HepG2 (cell line): ENCODE measurements at regions not wholly inside any gene's neighbourhood (a gene's known extent, or its start where the extent isn't known, plus 50 kb on each side); places are given as distances from the start of the nearest gene placed in this dataset.

Source experiments
- ATAC-seq: fragments of 200-7000 bp; cut with Tn5 transposase; 3 replicates; pipeline ENCODE4 v1.9.1; 2020; ENCODE audit warnings: mild to moderate bottlenecking, moderate library complexity
- BruUV-seq: library from RNA; stranded (reverse); fragments of 400-500 nt; replicated peaks from 2 replicates; lab custom pipeline; 2021; lab: Mats Ljungman, UMichigan
- CTCF ChIA-PET: fragments of 300-600 bp; formaldehyde crosslinking; extraction: SDS; loops from one replicate; lab custom pipeline; 2021; ENCODE audit warnings: low total read pairs, inconsistent platforms, low intra/inter-chr PET ratio; lab: Yijun Ruan, JAX
- POLR2A ChIA-PET: fragments of 350-600 bp; sonication (Branson Sonifier 250); formaldehyde crosslinking; loops from one replicate; lab custom pipeline; 2020; ENCODE audit warnings: antibody characterized with exemption, inconsistent platforms; lab: Yijun Ruan, JAX
- DNase-seq: peaks from one replicate; pipeline ENCODE4 v3.0.0-alpha.2; 2015; ENCODE audit warnings: low spot score
- FAIRE-seq: peaks from 3 replicates; lab custom pipeline; 2011; peaks lifted over from hg19 to GRCh38; lab: Jason Lieb, UNC
- H2AFZ ChIP-seq: one replicate; pipeline ENCODE4 v1.6.1; 2011; ENCODE audit warnings: low read length, inconsistent platforms
- H3K27ac ChIP-seq: fragments of 300-600 bp; 3 replicates; pipeline ENCODE4 v1.8.0; 2011; ENCODE audit warnings: mixed run types, mild to moderate bottlenecking, mixed read lengths, low read length, inconsistent platforms; ENCODE audit not compliant: insufficient read depth; ENCODE audit errors: extremely low read length
- H3K27me3 ChIP-seq, 2 experiments: fragments of 200-600 bp in 1 of 2; 2 replicates in 1 of 2; 3 replicates in 1 of 2; pipeline versions ENCODE4 v1.6.0 to v1.8.0; 2011; ENCODE audit warnings: low read length in 2 of 2, mild to moderate bottlenecking in 2 of 2, moderate library complexity in 2 of 2, inconsistent platforms in 1 of 2; ENCODE audit not compliant: insufficient read depth in 2 of 2, control insufficient read depth in 1 of 2
- H3K36me3 ChIP-seq, 2 experiments: fragments of 200-600 bp in 1 of 2; replicated peaks in 1 of 2; 2 replicates in 1 of 2; 3 replicates in 1 of 2; pipeline versions ENCODE4 v1.5.1 to v1.8.0; 2011; ENCODE audit warnings: low read length in 2 of 2, inconsistent platforms in 1 of 2; ENCODE audit not compliant: insufficient read depth in 2 of 2, control insufficient read depth in 1 of 2
- H3K4me1 ChIP-seq: 2 replicates; pipeline ENCODE4 v1.5.1; 2012; ENCODE audit warnings: low read length, inconsistent platforms; ENCODE audit not compliant: insufficient read depth
- H3K4me2 ChIP-seq: 2 replicates; pipeline ENCODE4 v1.6.0; 2011; ENCODE audit warnings: low read depth, low read length, inconsistent platforms
- H3K4me3 ChIP-seq, 3 experiments: fragments of 200-600 bp in 1 of 3; sonication (generic), shearing (Covaris generic) in 1 of 3; replicated peaks in 1 of 3; 2 replicates each; pipeline ENCODE4 v1.5.1; 2011 to 2016; ENCODE audit warnings: low read length in 3 of 3, inconsistent platforms in 2 of 3, low read depth in 2 of 3, mild to moderate bottlenecking in 2 of 3, control low read depth in 1 of 3, mixed read lengths in 1 of 3; ENCODE audit not compliant: insufficient read depth in 1 of 3
- H3K79me2 ChIP-seq: one replicate; pipeline ENCODE4 v1.6.1; 2011; ENCODE audit warnings: low read length, inconsistent platforms; ENCODE audit not compliant: insufficient read depth
- H3K9ac ChIP-seq: 2 replicates; pipeline ENCODE4 v1.6.0; 2011; ENCODE audit warnings: mild to moderate bottlenecking, low read depth, low read length, inconsistent platforms; ENCODE audit not compliant: insufficient read depth
- H3K9me3 ChIP-seq: 2 replicates; pipeline ENCODE4 v1.5.1; 2012; ENCODE audit warnings: mild to moderate bottlenecking, low read length
- H4K20me1 ChIP-seq: 2 replicates; pipeline ENCODE4 v1.6.0; 2011; ENCODE audit warnings: inconsistent platforms, mild to moderate bottlenecking, low read length, moderate library complexity; ENCODE audit not compliant: insufficient read depth
- CCAR2 ChIP-seq: fragments of 200-400 bp; formaldehyde crosslinking; optimal IDR thresholded peaks from 2 replicates; pipeline ENCODE3; 2018; ENCODE audit warnings: low read depth, mild to moderate bottlenecking, low read length, moderate library complexity
- CEBPB ChIP-seq: IDR thresholded peaks from 2 replicates; pipeline ENCODE4 v1.6.1; 2011; ENCODE audit warnings: low read depth, low read length, improper control_type of control experiment, borderline replicate concordance
- HNRNPK ChIP-seq: fragments of 200-400 bp; formaldehyde crosslinking; IDR thresholded peaks from 2 replicates; pipeline ENCODE4 v1.6.1; 2018; ENCODE audit warnings: low read length, low read depth, moderate library complexity, mild to moderate bottlenecking; ENCODE audit not compliant: poor library complexity, severe bottlenecking
- HOXA9 ChIP-seq: sonication (generic); formaldehyde crosslinking; IDR thresholded peaks from 2 replicates; pipeline ENCODE4 v1.8.1; 2022; ENCODE audit warnings: missing genetic modification reagents, mild to moderate bottlenecking, moderate library complexity, borderline replicate concordance
- JDP2 ChIP-seq: sonication (generic); formaldehyde crosslinking; IDR thresholded peaks from 2 replicates; pipeline ENCODE4 v1.8.1; 2022; ENCODE audit warnings: missing genetic modification reagents, borderline replicate concordance
- PCBP2 ChIP-seq: fragments of 200-400 bp; formaldehyde crosslinking; optimal IDR thresholded peaks from 2 replicates; pipeline ENCODE3; 2018; ENCODE audit warnings: low read length, low read depth; ENCODE audit not compliant: poor library complexity, severe bottlenecking
- SMC3 ChIP-seq: IDR thresholded peaks from 2 replicates; pipeline ENCODE4 v1.6.1; 2011; ENCODE audit warnings: low read length, improper control_type of control experiment
- TARDBP ChIP-seq: sonication (generic); formaldehyde crosslinking; IDR thresholded peaks from 2 replicates; pipeline ENCODE4 v1.8.0; 2022; ENCODE audit warnings: mild to moderate bottlenecking, missing genetic modification reagents
- ZFP90 ChIP-seq: sonication (generic); formaldehyde crosslinking; IDR thresholded peaks from 2 replicates; pipeline ENCODE4 v1.8.0; 2022; ENCODE audit warnings: missing genetic modification reagents, mild to moderate bottlenecking, inconsistent platforms, borderline replicate concordance
- ZNF317 ChIP-seq: sonication (generic); formaldehyde crosslinking; IDR thresholded peaks from 2 replicates; pipeline ENCODE4 v1.5.0; 2020; ENCODE audit warnings: mild to moderate bottlenecking, missing genetic modification reagents
- ZNF335 ChIP-seq: sonication (generic); formaldehyde crosslinking; IDR thresholded peaks from 2 replicates; pipeline ENCODE4 v1.4.0; 2020; ENCODE audit warnings: missing genetic modification reagents
- ZNF605 ChIP-seq: sonication (generic); formaldehyde crosslinking; IDR thresholded peaks from 2 replicates; pipeline ENCODE4 v1.8.0; 2022; ENCODE audit warnings: mild to moderate bottlenecking, missing genetic modification reagents
- in situ Hi-C: cut with HindIII; loops from 2 replicates; pipeline ENCODE4 v1.10.0; 2017; ENCODE audit warnings: low pct_unique_long_range_greater_than_20kb; ENCODE audit not compliant: extremely low pct_ligation_motif_present
- intact Hi-C: fragments of 100-400 bp; cut with micrococcal nuclease; formaldehyde crosslinking; loops from one replicate; pipeline ENCODE4 v1.10.0; 2022; ENCODE audit not compliant: unreplicated experiment
- TF ChIP-seq, protein P1 (sequence below): sonication (generic); formaldehyde crosslinking; IDR thresholded peaks from 2 replicates; pipeline ENCODE4 v1.4.0; 2020; ENCODE audit warnings: mild to moderate bottlenecking, missing genetic modification reagents
- TF ChIP-seq, protein P2 (sequence below): sonication (generic); formaldehyde crosslinking; IDR thresholded peaks from 2 replicates; pipeline ENCODE4 v1.8.0; 2022; ENCODE audit warnings: mild to moderate bottlenecking, missing genetic modification reagents, borderline replicate concordance
- TF ChIP-seq, protein P3 (sequence below): sonication (generic); formaldehyde crosslinking; IDR thresholded peaks from 2 replicates; pipeline ENCODE4 v1.5.0; 2020; ENCODE audit warnings: mild to moderate bottlenecking, missing genetic modification reagents

DNA sequence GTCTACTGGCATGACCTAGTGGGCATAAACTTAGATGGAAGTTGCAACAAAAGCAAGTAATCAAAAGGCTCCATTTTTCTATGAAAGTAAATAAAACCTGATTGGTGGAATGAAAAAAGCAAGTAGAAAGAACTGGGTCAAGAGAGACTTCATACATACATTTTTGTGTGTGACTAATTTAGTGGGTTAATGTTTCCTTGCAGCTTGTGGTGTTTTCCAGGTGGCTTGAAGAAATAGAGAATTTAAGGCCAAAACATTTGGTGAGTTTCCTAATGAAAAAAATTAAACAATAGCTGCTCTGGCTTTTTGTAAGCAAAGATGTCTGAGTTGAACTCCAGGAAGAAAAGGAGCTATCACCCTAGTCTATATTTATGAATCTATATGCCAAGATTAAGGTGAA is 71.0 kb downstream of the ZC3H11B start:
- POLR2A ChIA-PET: no interaction called here

More for the DNA sequence above, 71.0 kb downstream of the ZC3H11B start:
- TF ChIP-seq CCAR2 (no peak), ZNF605 (no peak), ZNF317 (CRISPR knock-in tag) (no peak), TARDBP (CRISPR knock-in tag) (no peak), HOXA9 (no peak), PCBP2 (no peak), JDP2 (CRISPR knock-in tag) (no peak), ZFP90 (CRISPR knock-in tag) (no peak), CEBPB (no peak), SMC3 (no peak), HNRNPK (no peak), ZNF335 (CRISPR knock-in tag) (no peak)
- TF ChIP-seq, protein P1, sequence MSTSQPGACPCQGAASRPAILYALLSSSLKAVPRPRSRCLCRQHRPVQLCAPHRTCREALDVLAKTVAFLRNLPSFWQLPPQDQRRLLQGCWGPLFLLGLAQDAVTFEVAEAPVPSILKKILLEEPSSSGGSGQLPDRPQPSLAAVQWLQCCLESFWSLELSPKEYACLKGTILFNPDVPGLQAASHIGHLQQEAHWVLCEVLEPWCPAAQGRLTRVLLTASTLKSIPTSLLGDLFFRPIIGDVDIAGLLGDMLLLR (CRISPR knock-in tag): no peak
- TF ChIP-seq, protein P2, sequence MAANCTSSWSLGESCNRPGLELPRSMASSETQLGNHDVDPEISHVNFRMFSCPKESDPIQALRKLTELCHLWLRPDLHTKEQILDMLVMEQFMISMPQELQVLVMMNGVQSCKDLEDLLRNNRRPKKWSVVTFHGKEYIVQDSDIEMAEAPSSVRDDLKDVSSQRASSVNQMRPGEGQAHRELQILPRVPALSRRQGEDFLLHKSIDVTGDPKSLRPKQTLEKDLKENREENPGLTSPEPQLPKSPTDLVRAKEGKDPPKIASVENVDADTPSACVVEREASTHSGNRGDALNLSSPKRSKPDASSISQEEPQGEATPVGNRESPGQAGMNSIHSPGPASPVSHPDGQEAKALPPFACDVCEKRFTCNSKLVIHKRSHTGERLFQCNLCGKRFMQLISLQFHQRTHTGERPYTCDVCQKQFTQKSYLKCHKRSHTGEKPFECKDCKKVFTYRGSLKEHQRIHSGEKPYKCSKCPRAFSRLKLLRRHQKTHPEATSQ (CRISPR knock-in tag): no peak
- TF ChIP-seq, protein P3, sequence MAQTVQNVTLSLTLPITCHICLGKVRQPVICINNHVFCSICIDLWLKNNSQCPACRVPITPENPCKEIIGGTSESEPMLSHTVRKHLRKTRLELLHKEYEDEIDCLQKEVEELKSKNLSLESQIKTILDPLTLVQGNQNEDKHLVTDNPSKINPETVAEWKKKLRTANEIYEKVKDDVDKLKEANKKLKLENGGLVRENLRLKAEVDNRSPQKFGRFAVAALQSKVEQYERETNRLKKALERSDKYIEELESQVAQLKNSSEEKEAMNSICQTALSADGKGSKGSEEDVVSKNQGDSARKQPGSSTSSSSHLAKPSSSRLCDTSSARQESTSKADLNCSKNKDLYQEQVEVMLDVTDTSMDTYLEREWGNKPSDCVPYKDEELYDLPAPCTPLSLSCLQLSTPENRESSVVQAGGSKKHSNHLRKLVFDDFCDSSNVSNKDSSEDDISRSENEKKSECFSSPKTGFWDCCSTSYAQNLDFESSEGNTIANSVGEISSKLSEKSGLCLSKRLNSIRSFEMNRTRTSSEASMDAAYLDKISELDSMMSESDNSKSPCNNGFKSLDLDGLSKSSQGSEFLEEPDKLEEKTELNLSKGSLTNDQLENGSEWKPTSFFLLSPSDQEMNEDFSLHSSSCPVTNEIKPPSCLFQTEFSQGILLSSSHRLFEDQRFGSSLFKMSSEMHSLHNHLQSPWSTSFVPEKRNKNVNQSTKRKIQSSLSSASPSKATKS (CRISPR knock-in tag): no peak
- DNase-seq (no peak), ATAC-seq (no peak), FAIRE-seq (no peak)
- Histone ChIP-seq H3K79me2 (no peaks in the 10 kb centered on the region), H3K4me2 (no peak overlapping the region), H3K9me3 (no peaks in the 10 kb centered on the region), H2AFZ (no peak overlapping the region), H3K4me3 (no peak overlapping the region), H3K36me3 (no peaks in the 10 kb centered on the region), H3K27me3 (no peaks in the 10 kb centered on the region), H3K9ac (no peak overlapping the region), H3K4me1 (no peaks in the 10 kb centered on the region), H3K27ac (no peak overlapping the region), H4K20me1 (no peaks in the 10 kb centered on the region)
- in situ Hi-C loops: no loop called here
- no TSS peak for BruUV-seq
- intact Hi-C loops: no loop called here
- CTCF ChIA-PET: no interaction called here
